Naive thymus-derived CD8-positive, alpha-beta T cell (primary cell): ENCODE measurements at regions not wholly inside any gene's neighbourhood (a gene's known extent, or its start where the extent isn't known, plus 50 kb on each side); places are given as distances from the start of the nearest gene placed in this dataset.

Experiments used
- ATAC-seq, 2 donors: fragments of 150-1000 bp; cut with Tn5 transposase in 1 of 2; sonication (Bioruptor Pico), chemical (Tn5 transposase) in 1 of 2; 1 replicate in 1 of 2; 2 replicates in 1 of 2; pipeline ENCODE4 v1.10.0; 2021; ENCODE audit warnings: mild to moderate bottlenecking in 2 of 2, moderate library complexity in 2 of 2
- POLR2A ChIA-PET: fragments of 350-600 bp; sonication (Branson Sonifier 250); formaldehyde crosslinking; loops from one replicate; lab custom pipeline; 2021; ENCODE audit warnings: antibody characterized with exemption; lab: Charles Lee
- DNase-seq, 10 donors: peaks; one replicate each; pipeline versions ENCODE4 v3.0.0 to v3.0.0-alpha.2; 2020 to 2022
- H3K27ac Mint-ChIP-seq, 10 donors: one replicate each; pipeline ENCODE4 v1.8.0; 2020 to 2022; ENCODE audit warnings: mild to moderate bottlenecking in 10 of 10, mixed read lengths in 10 of 10, moderate library complexity in 4 of 10, inconsistent platforms in 1 of 10
- H3K27me3 Mint-ChIP-seq, 5 donors: one replicate each; pipeline ENCODE4 v1.8.0; 2021 to 2022; ENCODE audit warnings: mixed read lengths in 5 of 5
- H3K36me3 Mint-ChIP-seq, 3 donors: one replicate each; pipeline ENCODE4 v1.8.0; 2020 to 2022; ENCODE audit warnings: mixed read lengths in 3 of 3, mild to moderate bottlenecking in 2 of 3, inconsistent platforms in 1 of 3
- H3K4me1 Mint-ChIP-seq, 4 donors: one replicate each; pipeline ENCODE4 v1.8.0; 2021 to 2022; ENCODE audit warnings: mixed read lengths in 4 of 4
- H3K4me3 Mint-ChIP-seq, 10 donors: one replicate each; pipeline ENCODE4 v1.8.0; 2020 to 2022; ENCODE audit warnings: mild to moderate bottlenecking in 10 of 10, mixed read lengths in 10 of 10, moderate library complexity in 6 of 10, inconsistent platforms in 1 of 10
- H3K9me3 Mint-ChIP-seq, 9 donors: one replicate each; pipeline ENCODE4 v1.8.0; 2020 to 2022; ENCODE audit warnings: mixed read lengths in 9 of 9, mild to moderate bottlenecking in 3 of 9, inconsistent platforms in 1 of 9, moderate library complexity in 1 of 9

DNA sequence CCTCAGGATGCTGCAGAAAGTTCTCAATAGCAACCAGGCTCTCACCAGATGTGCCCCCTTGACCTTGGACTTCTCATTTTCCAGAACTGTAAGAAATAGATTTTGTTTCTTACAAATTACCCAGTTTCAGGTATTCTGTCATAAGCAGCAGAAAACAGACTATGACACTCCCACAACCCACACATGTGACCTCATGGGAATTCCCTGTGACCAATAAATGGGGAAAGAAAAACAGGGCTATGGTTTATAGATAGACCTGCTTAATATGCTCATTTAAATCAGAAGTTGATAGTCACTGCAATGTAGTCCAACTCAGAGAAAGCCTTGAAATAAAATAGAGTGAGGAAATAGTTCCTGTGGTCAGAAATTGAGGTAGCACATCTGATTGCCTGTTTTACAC lies 380.9 kb upstream of the PTBP2 start:
- Mint-ChIP-seq H3K27ac (no peak overlapping the region), H3K9me3 (peaks cover 0 to 18% (median 5%) of the 10 kb centered on the region in 9 donors), H3K4me3 (no peak overlapping the region), H3K27me3 (peaks cover 0 to 3% (median 0%) of the 10 kb centered on the region in 5 donors), H3K4me1 (no peaks in the 10 kb centered on the region), H3K36me3 (no peaks in the 10 kb centered on the region)
- POLR2A ChIA-PET: no interaction called here
- DNase-seq (no peak), ATAC-seq (no peak)

- no peak overlapping the region for H3K4me3 Mint-ChIP-seq
- no peaks in the 10 kb centered on the region for H3K36me3 Mint-ChIP-seq
- no peak overlapping the region for H3K27ac Mint-ChIP-seq
- no peak for ATAC-seq
- POLR2A ChIA-PET: no interaction called here
- DNase-seq: no peak
- H3K9me3 Mint-ChIP-seq: peaks cover 0 to 10% (median 3%) of the 10 kb centered on the region in 9 donors
- peaks cover 0 to 1% (median 0%) of the 10 kb centered on the region in 5 donors for H3K27me3 Mint-ChIP-seq
- H3K4me1 Mint-ChIP-seq: no peaks in the 10 kb centered on the region
Measured at GRCh38 chr1:96346719-96347118, 374.9 kb upstream of the PTBP2 start.

- H3K36me3 Mint-ChIP-seq: no peaks in the 10 kb centered on the region
- H3K9me3 Mint-ChIP-seq: peaks cover 0 to 2% (median 0%) of the 10 kb centered on the region in 9 donors
- H3K27me3 Mint-ChIP-seq: peaks cover 0 to 5% (median 0%) of the 10 kb centered on the region in 5 donors
- POLR2A ChIA-PET: no interaction called here
- ATAC-seq (no peak), DNase-seq (no peak)
- H3K4me1 Mint-ChIP-seq: no peaks in the 10 kb centered on the region
- H3K4me3 Mint-ChIP-seq: no peak overlapping the region
- H3K27ac Mint-ChIP-seq: no peak overlapping the region
Measured at GRCh38 chr1:96349896-96350295, 371.7 kb upstream of the PTBP2 start.

DNA sequence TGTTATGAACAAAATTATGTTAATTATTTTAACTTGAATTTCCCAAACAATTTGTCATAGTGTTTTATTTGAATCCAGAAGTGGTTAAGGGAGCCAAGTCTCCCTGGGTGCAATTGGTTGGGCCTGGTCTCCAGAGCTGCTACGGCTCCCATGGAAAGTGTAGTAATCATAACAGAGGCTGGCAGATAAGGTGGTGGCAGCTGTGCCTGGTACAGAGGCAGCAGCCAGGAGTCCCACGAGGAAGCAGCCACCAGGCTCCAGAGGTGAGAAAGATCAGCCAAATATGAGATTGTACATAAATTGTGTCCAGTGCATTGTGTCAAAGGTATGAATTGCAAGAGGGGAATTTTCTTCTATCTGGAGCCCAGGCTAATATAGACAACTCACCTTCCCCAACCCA lies 368.9 kb upstream of the PTBP2 start:
- Mint-ChIP-seq H3K4me1 (no peaks in the 10 kb centered on the region), H3K27me3 (peaks cover 0 to 7% (median 0%) of the 10 kb centered on the region in 5 donors), H3K27ac (no peak overlapping the region), H3K4me3 (no peak overlapping the region), H3K9me3 (peaks cover 0 to 2% (median 0%) of the 10 kb centered on the region in 9 donors), H3K36me3 (no peaks in the 10 kb centered on the region)
- no peak for DNase-seq
- ATAC-seq: no peak
- POLR2A ChIA-PET: no interaction called here

DNA sequence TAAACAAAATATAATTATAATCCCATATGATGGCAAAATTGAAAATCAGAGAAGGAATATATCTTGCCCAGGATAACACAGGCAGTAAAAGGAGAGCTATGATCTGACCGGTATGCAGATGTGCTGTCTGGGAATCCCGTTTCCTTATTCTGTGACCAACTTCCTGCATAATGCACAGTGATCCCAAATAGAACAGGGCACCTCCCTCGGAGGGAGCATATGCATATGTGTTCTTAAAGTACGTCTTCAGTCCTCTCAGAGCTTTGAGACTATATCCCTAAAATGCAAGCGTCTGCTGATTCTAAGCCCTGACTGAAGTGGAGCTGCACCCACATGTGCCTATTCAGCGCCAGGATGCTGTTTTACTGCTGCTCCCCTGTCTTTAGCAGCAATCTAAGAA lies 366.1 kb upstream of the PTBP2 start:
- Mint-ChIP-seq H3K36me3 (no peaks in the 10 kb centered on the region), H3K4me3 (no peak overlapping the region), H3K27me3 (peaks cover 0 to 7% (median 0%) of the 10 kb centered on the region in 5 donors), H3K9me3 (no peaks in the 10 kb centered on the region), H3K4me1 (no peaks in the 10 kb centered on the region), H3K27ac (no peak overlapping the region)
- POLR2A ChIA-PET: no interaction called here
- no peak for ATAC-seq
- no peak for DNase-seq

DNA sequence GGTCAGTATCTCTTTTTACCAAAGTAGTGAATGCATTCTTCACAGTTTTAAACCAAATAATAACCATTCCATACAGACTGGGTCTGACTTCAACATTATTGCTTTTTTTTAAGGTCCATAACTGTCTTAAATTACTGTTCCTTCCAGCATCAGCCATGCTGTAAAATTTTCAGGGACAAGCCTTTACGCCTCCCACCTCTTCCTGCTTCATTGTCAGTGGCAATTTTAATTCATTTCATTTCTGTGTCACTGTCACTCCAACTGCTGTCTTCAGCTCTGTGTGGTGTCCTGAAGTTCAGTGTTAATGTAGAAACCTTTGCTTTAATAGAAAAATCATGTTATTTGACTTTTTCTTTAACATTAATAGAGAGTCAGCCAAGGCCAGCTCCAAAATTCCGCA lies 365.6 kb upstream of the PTBP2 start:
- H3K27me3 Mint-ChIP-seq: peaks cover 0 to 7% (median 0%) of the 10 kb centered on the region in 5 donors
- POLR2A ChIA-PET: no interaction called here
- peaks cover 0 to 2% (median 0%) of the 10 kb centered on the region in 9 donors for H3K9me3 Mint-ChIP-seq
- no peak overlapping the region for H3K27ac Mint-ChIP-seq
- ATAC-seq (no peak), DNase-seq (no peak)
- H3K4me1 Mint-ChIP-seq: no peaks in the 10 kb centered on the region
- H3K4me3 Mint-ChIP-seq: no peak overlapping the region
- H3K36me3 Mint-ChIP-seq: no peaks in the 10 kb centered on the region

DNA sequence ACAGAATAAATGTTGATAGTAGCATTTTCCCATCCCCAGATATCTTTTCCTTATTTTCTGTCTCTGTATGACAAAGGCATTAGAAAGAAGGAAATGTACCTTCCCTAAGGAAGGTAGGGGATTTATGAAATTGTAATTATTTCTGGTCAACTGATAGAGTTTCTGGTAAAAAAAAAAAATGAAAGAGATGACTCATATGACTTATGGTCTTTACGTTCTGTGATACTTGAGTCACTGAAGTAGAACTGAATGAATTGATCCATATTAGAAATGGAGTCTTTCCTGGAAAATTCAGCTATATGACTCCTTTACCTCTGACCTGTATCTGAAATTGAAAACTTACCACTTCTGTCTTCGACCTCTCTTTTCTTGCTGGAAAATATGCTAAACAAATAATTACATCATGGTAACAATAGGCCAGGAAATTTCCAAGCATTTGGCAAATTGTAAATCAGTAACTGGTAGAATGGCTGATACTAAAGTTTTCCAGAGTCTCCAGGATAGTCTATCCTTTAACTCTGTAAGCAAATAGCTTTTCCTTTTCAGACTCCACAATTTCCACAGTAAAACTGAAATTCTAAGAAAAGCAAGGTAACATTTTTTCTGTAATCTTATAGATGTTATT lies 364.3 kb upstream of the PTBP2 start:
- ATAC-seq (no peak), DNase-seq (no peak)
- POLR2A ChIA-PET: no interaction called here
- H3K4me3 Mint-ChIP-seq: no peak overlapping the region
- no peaks in the 10 kb centered on the region for H3K4me1 Mint-ChIP-seq
- no peak overlapping the region for H3K27ac Mint-ChIP-seq
- peaks cover 0 to 15% (median 0%) of the 10 kb centered on the region in 9 donors for H3K9me3 Mint-ChIP-seq
- peaks cover 0 to 7% (median 0%) of the 10 kb centered on the region in 5 donors for H3K27me3 Mint-ChIP-seq
- no peaks in the 10 kb centered on the region for H3K36me3 Mint-ChIP-seq

- H3K27me3 Mint-ChIP-seq: peaks cover 0 to 7% (median 0%) of the 10 kb centered on the region in 5 donors
- peaks cover 0 to 2% (median 0%) of the 10 kb centered on the region in 4 donors for H3K4me1 Mint-ChIP-seq
- DNase-seq (no peak), ATAC-seq (no peak)
- no peaks in the 10 kb centered on the region for H3K36me3 Mint-ChIP-seq
- POLR2A ChIA-PET: no interaction called here
- no peak overlapping the region for H3K27ac Mint-ChIP-seq
- H3K4me3 Mint-ChIP-seq: no peak overlapping the region
- peaks cover 0 to 16% (median 0%) of the 10 kb centered on the region in 9 donors for H3K9me3 Mint-ChIP-seq
Measured at GRCh38 chr1:96358057-96358456, 363.5 kb upstream of the PTBP2 start.

DNA sequence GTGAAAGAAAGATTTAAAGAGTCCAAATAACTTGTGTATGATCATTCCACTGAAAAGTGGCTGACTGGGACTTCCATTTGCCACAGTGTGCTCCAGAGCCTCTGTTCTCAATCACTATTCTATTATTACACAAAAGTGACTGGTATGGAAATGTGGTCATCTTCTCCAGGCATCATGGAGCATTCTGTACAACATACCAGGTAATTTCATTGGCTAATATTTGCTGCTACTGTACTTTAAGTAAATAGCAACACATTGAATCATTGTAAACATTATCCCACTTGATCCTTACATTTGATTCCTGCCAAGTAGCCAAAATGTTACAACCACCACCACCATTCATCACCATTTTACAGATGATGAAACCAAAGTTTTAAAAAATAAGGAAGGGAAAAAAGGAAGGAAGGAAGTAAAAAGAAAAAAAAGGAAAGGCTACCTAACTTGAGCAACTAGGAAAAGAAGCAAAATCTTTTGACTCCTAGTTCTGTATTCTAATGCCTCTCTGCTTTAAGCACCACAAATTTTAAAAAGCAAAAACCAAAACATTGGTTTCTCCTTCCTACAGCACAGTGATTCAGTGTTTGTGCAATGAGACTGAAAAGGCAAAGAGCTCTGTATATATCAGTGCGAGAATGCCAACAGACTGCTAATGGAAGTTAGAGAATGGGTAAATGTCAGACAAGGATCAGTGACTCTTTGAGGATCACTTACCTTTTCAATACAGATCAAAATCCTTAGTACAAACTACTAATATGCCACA lies 361.4 kb upstream of the PTBP2 start:
- H3K9me3 Mint-ChIP-seq: peaks cover 0 to 16% (median 0%) of the 10 kb centered on the region in 9 donors
- peaks cover 0 to 4% (median 0%) of the 10 kb centered on the region in 5 donors for H3K27me3 Mint-ChIP-seq
- DNase-seq (no peak), ATAC-seq (no peak)
- no peak overlapping the region for H3K27ac Mint-ChIP-seq
- POLR2A ChIA-PET: no interaction called here
- H3K4me1 Mint-ChIP-seq: peaks cover 0 to 2% (median 0%) of the 10 kb centered on the region in 4 donors
- no peak overlapping the region for H3K4me3 Mint-ChIP-seq
- H3K36me3 Mint-ChIP-seq: no peaks in the 10 kb centered on the region

GRCh38 chr1:96361271-96361856 lies 360.2 kb upstream of the PTBP2 start:
- no peak overlapping the region for H3K27ac Mint-ChIP-seq
- H3K36me3 Mint-ChIP-seq: no peaks in the 10 kb centered on the region
- H3K9me3 Mint-ChIP-seq: peaks cover 0 to 16% (median 0%) of the 10 kb centered on the region in 9 donors
- ATAC-seq: no peak
- POLR2A ChIA-PET: no interaction called here
- H3K27me3 Mint-ChIP-seq: peaks cover 0 to 4% (median 0%) of the 10 kb centered on the region in 5 donors
- H3K4me3 Mint-ChIP-seq: no peak overlapping the region
- DNase-seq: no peak
- peaks cover 0 to 2% (median 0%) of the 10 kb centered on the region in 4 donors for H3K4me1 Mint-ChIP-seq

DNA sequence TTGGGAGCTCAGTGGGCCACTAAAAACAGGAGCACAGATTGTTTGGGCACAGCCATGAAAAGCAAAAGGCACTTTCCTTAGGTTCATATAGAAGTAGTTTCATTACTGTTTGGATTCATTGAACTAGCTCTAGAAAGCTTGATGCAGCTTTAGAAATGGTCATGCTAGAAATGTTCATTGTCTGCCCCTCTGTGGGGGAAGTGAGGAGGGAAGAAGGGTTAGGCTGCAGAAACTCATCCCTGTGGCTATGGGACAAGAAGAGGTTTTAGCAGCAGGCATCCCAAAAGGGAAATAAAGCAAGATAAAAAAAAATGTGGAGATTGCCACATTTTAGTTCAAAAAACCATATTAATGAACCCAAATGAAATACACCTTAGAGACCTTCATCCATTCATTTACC lies 359.6 kb upstream of the PTBP2 start:
- Mint-ChIP-seq H3K27ac (no peak overlapping the region), H3K9me3 (peaks cover 0 to 16% (median 0%) of the 10 kb centered on the region in 9 donors), H3K27me3 (peaks cover 0 to 4% (median 0%) of the 10 kb centered on the region in 5 donors), H3K36me3 (no peaks in the 10 kb centered on the region), H3K4me3 (no peak overlapping the region), H3K4me1 (peaks cover 0 to 2% (median 0%) of the 10 kb centered on the region in 4 donors)
- POLR2A ChIA-PET: no interaction called here
- ATAC-seq (no peak), DNase-seq (no peak)

GRCh38 chr1:96362623-96363022 lies 359.0 kb upstream of the PTBP2 start:
- ATAC-seq (no peak), DNase-seq (no peak)
- Mint-ChIP-seq H3K4me1 (peaks cover 0 to 2% (median 0%) of the 10 kb centered on the region in 4 donors), H3K27ac (no peak overlapping the region), H3K36me3 (no peaks in the 10 kb centered on the region), H3K27me3 (peaks cover 0 to 4% (median 0%) of the 10 kb centered on the region in 5 donors), H3K4me3 (no peak overlapping the region), H3K9me3 (peaks cover 0 to 16% (median 0%) of the 10 kb centered on the region in 9 donors)
- POLR2A ChIA-PET: no interaction called here

GRCh38 chr1:96363826-96364225 lies 357.8 kb upstream of the PTBP2 start:
- Mint-ChIP-seq H3K9me3 (peaks cover 0 to 16% (median 2%) of the 10 kb centered on the region in 9 donors), H3K27me3 (peaks cover 0 to 4% (median 0%) of the 10 kb centered on the region in 5 donors), H3K4me3 (no peak overlapping the region), H3K36me3 (no peaks in the 10 kb centered on the region), H3K4me1 (peaks cover 0 to 2% (median 0%) of the 10 kb centered on the region in 4 donors), H3K27ac (no peak overlapping the region)
- POLR2A ChIA-PET: no interaction called here
- ATAC-seq (no peak), DNase-seq (no peak)
